Stimulated activated CD4-positive, alpha-beta T cell treated with anti-CD3 and anti-CD28 coated beads, Interleukin-1b, Interleukin-23, amount 100 ng/mL, for 1 hour (primary cell): ENCODE measurements at regions not wholly inside any gene's neighbourhood (a gene's known extent, or its start where the extent isn't known, plus 50 kb on each side); places are given as distances from the start of the nearest gene placed in this dataset.

Source experiments
- DNase-seq, 2 donors: peaks; one replicate each; pipeline ENCODE4 v3.0.0-alpha.2; 2020; ENCODE audit warnings: low read depth in 2 of 2

GRCh38 chrX:69305333-69306062 lies 140.2 kb upstream of the PJA1 start:
- DNase-seq, result no peak

DNA sequence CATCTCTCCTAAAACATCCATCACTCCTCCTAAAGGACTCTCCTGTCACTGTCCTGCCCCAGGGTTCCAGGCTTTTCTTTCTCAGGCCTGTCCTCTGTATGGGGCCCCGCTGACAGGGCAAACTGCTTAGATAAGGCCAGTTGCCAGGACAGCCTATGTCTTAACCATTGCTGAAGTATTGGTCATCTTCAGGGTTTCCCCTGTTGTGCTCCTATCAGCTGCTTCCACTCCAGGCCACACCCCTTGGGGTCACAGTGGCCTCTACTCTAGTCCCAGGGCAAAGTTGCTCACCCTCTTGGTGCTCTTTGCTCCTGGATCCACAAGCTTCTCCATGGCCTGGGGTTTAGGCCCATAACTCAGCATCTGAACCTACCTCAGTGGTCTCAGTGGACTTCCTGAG lies 138.0 kb upstream of the PJA1 start:
- no peak for DNase-seq

DNA sequence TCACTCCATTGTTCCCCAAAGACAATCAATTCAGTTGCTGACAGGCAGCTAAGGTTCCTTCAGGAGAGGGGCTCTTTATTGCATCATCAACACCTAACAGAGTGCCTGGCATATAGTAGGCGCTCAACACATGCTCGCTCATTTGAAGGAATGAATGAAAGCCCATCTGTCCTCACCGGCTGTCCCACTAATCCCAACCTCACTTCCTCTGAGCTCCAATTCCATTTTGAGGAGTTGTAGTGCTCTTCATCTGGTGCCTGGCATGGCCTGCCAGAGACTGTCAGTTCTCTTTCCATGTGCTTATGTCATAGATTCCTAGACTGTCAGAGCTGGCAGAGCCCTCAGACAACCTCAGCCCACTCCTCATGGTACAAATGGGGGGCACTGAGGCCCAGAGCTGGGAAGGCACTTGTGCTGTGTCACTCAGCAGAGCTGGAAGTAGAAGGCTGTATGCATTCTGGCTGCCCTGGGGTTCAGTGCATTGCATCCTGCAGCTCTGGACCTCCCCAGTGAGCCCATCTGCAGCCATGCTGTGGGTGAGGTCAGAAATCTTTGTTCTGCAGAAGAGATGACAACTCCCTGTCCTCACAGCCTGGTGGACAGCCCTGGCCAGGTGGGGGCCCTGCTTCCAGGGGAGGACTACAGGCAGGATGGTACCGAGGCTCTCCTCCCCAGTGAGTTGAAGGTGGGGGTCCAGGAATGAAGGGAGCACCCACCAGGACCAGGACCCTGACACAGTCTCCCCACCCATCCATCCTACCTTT lies 134.9 kb upstream of the PJA1 start:
- DNase-seq, result no peak

- DNase-seq, result no peak
Observed at GRCh38 chrX:69299285-69299684, 134.0 kb upstream of the PJA1 start.

GRCh38 chrX:69298466-69299140 lies 133.3 kb upstream of the PJA1 start:
- no peak for DNase-seq

GRCh38 chrX:69297506-69297905 lies 132.3 kb upstream of the PJA1 start:
- DNase-seq, result no peak

DNA sequence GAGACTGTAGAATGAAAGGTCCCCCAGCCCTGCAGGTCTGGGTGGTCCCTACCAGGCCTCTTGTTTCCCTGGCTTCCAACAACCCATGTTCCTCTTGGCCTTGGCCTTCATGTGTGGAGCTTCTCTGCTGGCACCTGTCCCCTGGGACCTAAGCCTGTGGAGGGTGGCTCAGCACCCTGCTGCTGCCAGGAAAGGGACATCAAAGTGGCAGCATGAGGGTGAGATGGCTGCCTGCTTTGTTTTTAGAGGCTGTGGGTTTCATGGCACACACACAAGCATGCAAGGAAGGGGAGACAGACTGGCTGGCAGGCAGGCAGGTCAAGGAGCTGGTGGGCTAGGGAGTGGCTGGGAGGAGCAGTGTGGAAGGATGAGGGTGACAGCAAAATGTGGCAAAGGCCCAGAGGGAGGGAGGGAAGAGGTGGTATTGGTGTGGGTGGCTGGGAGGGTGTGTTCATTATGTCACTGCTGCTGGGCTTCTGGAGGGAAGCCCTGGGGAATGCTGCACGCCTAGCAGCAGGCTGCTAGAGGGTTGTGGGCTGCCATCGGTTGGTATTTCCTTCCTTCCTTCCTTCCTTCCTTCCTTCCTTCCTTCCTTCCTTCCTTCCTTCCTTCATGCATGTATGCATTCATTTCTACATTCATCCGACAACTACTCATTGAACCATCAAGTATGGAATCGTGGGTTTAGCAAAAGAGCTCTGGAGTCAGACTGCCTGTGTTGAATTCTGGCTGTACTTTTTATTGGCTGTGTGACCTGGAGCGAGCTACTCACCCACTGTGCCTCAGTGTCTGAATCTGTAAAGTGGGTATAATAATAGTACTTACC lies 128.7 kb upstream of the PJA1 start:
- DNase-seq, result no peak

DNA sequence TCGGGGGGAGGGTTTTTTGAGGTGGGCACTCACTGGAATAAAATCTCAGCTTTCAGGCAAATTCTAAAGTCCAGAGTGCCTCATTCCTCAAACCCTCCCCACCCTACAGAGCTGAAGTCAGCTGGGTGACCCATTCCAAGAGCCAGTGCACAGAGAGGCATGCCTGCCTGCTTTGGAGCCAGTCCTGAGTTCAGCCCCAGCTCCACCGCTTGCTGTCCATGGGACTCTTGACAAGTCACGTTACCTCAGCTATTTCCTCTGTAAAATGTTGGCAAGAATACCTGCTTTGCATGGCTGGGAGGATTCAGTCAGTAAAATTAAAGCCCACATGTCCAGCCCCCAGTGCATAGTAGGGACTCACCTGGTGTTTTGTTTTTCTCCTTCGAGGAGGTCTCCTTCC lies 125.9 kb upstream of the PJA1 start:
- no peak for DNase-seq

DNA sequence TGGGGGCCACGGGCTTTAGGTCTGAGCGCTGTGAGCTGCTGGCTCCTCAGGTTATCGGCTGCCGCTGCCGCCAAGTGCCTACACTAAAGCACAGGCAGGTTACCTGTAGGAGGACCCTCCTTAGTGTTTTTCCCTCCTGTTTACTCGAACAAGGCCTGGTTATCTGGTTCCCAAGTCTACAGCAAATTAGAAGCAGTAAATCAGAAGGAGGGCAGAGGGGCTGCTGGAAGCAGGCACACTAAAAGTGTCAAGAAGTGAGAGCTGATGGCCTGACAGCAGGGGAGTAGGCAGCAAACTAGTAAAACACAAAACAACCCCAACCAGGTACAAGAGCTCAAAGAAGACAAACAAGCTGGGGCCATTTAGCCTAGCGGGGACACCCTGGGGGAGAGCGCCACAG lies 125.0 kb upstream of the PJA1 start:
- DNase-seq, result no peak

DNA sequence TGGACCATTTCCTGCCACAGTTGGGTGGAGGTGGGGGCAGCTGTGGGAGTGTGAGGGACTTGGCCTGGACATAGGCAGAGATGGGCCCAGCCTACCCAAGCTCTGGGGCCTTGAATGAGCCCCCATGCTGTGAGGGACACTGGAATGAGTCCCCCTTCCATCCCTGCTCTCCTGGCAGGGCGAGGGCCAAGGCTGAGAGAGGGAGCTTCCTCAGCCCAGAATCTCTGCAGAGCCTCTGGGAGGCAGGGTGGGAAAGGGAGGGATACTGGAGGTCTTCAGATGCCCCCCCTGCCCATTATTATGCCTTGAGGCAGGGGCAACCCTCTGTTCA lies 124.5 kb upstream of the PJA1 start:
- DNase-seq, result no peak

DNA sequence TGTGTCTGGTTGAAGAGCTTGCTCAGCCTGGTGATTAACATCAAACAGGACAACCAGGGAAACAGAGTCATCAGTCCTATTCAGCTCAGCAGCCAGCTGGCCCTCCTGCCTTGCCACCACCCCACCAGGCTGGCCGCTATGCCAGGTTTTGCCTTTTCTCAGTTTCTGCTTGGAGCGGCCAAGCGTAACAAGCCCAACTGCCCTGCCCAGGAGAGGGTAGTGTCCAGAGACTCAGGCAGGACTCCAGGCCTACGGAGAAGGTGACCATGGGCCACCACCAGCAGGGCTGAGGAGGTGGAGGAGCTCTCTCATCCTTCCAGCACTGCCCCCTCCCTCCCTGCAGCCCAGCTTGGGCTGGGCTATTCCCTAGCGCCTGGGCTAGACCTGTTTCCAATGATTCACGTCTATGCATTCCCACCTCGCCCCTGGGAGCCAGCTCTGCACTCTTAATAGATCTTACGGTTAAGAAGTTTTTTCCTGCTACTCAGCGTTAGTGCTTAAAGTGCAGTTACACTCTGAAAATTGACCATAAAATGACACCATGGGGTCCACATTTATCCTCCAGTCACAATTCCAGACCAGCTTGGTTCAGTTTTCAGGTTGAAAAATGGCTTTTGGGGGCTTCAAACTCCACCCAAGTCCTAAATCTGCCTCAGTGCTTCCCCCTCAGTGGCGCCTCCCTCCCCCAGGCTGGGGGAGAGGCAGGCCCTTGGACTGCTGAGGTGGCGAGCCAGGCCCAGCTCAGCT lies 124.0 kb upstream of the PJA1 start:
- no peak for DNase-seq

DNA sequence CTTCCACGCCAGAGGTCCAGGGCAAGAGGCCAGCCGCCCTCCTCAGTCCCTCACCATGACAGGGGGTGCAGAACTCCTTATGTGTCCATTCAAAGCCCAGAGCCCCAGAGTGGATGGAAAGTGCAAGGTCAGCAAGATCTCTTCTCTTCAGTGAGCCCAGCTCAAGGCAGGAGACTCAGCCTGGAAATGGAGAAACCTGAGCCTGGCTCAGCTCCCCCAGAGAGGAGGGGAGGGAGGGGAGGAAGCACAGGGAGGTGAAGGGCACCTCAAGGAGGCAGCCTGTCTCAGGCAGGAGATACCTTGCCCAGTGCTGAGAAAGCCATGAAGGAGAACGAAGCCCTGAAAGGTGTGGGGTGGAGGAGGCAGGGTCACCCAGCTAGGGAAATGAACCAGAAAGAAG lies 121.8 kb upstream of the PJA1 start:
- no peak for DNase-seq

DNA sequence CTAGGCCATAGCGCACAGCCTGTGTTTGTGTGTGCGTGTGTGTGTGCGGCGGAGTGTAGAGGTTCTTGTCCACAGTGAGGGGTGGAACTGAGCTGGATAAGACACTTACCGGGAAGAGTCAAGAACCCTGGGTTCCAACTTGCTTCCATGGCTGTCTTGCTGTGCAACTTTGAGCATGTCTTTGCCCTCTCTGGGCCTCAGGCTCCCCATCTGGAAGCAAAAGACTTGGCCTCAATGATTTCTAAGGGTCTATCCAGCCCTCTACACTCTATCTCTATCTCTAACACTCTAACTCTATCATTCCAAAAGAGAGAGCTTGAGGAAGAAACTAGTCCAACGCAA lies 121.3 kb upstream of the PJA1 start:
- no peak for DNase-seq

- peak; percentile 15 to 42 for DNase-seq
Observed at GRCh38 chrX:69285881-69286564, 120.8 kb upstream of the PJA1 start.

- no peak for DNase-seq
Observed at GRCh38 chrX:69285401-69285877, 120.2 kb upstream of the PJA1 start.

DNA sequence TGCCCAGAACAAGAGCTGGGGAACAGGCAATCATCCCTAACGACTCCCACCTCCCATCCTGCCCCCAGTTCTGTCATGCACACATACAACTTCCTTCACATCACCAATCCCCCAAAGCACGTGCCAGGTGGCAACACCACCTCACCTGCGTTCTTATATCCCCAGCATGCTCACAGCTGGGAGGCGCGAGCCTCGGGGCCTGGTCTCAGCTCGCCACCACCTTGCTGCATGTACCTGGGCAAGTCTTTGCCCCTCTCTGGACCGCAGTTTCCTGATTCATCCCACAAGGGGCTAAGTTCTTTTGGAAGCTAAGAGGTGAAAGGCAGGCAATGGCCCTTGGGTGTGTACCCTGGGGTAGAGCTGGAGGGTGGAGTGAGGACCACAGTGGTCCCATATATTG lies 119.2 kb upstream of the PJA1 start:
- DNase-seq, result no peak

GRCh38 chrX:69282893-69283690 lies 117.8 kb upstream of the PJA1 start:
- DNase-seq, result no peak

GRCh38 chrX:69280933-69281332 lies 115.7 kb upstream of the PJA1 start:
- no peak for DNase-seq

GRCh38 chrX:69279234-69279633 lies 114.0 kb upstream of the PJA1 start:
- DNase-seq, result no peak
